Mucosa of gallbladder (tissue), 1 donor: ENCODE measurements at regions not wholly inside any gene's neighbourhood (a gene's known extent, or its start where the extent isn't known, plus 50 kb on each side); places are given as distances from the start of the nearest gene placed in this dataset.
"Not testable (repeated sequence)": the region's sequence is repeated elsewhere in the genome, so short reads cannot be mapped to it uniquely, and the experiment has no call there.

Experiments used
- DNase-seq: peaks from one replicate; pipeline ENCODE4 v3.0.0-alpha.2; 2020; ENCODE audit warnings: low spot score
- donor health status: DM: no; HTN: no; CAD: no.

- DNase-seq = peak; percentile 63
These were observed 672.1 kb upstream of the DEFB115 start for GRCh38 chr20:30585244-30585796.

- not testable (repeated sequence) for DNase-seq
These were observed 671.3 kb upstream of the DEFB115 start for GRCh38 chr20:30586178-30586577.

GRCh38 chr20:30593572-30593971 lies 663.9 kb upstream of the DEFB115 start:
- no peak for DNase-seq

GRCh38 chr20:30594112-30594511 lies 663.4 kb upstream of the DEFB115 start:
- DNase-seq = no peak

GRCh38 chr20:30595698-30596097 lies 661.8 kb upstream of the DEFB115 start:
- no peak for DNase-seq

- DNase-seq = not testable (repeated sequence)
These were observed 660.0 kb upstream of the DEFB115 start for GRCh38 chr20:30597429-30597828.

- DNase-seq = no peak
These were observed 658.8 kb upstream of the DEFB115 start for GRCh38 chr20:30598460-30599230.

GRCh38 chr20:30599990-30600389 lies 657.5 kb upstream of the DEFB115 start:
- DNase-seq = no peak

GRCh38 chr20:30601974-30602373 lies 655.5 kb upstream of the DEFB115 start:
- DNase-seq = no peak

GRCh38 chr20:30602424-30602823 lies 655.0 kb upstream of the DEFB115 start:
- DNase-seq = no peak

GRCh38 chr20:30606990-30607389 lies 650.5 kb upstream of the DEFB115 start:
- DNase-seq = no peak

- no peak for DNase-seq
These were observed 647.3 kb upstream of the DEFB115 start for GRCh38 chr20:30610029-30610693.

- DNase-seq = no peak
These were observed 646.7 kb upstream of the DEFB115 start for GRCh38 chr20:30610751-30611150.

- no peak for DNase-seq
These were observed 646.1 kb upstream of the DEFB115 start for GRCh38 chr20:30611239-30611984.

GRCh38 chr20:30612344-30612743 lies 645.1 kb upstream of the DEFB115 start:
- DNase-seq = no peak

- not testable (repeated sequence) for DNase-seq
These were observed 636.1 kb upstream of the DEFB115 start for GRCh38 chr20:30621346-30621745.

GRCh38 chr20:30624310-30624709 lies 633.2 kb upstream of the DEFB115 start:
- DNase-seq = not testable (repeated sequence)

GRCh38 chr20:30629376-30629775 lies 628.1 kb upstream of the DEFB115 start:
- not testable (repeated sequence) for DNase-seq

- DNase-seq = no peak
These were observed 626.7 kb upstream of the DEFB115 start for GRCh38 chr20:30630761-30631160.

GRCh38 chr20:30631261-30631789 lies 626.1 kb upstream of the DEFB115 start:
- DNase-seq = not testable (repeated sequence)

GRCh38 chr20:30632773-30633172 lies 624.7 kb upstream of the DEFB115 start:
- not testable (repeated sequence) for DNase-seq

GRCh38 chr20:30641522-30641921 lies 615.9 kb upstream of the DEFB115 start:
- not testable (repeated sequence) for DNase-seq
